ENCODE measurements at regions not wholly inside any gene's neighbourhood (a gene's known extent, or its start where the extent isn't known, plus 50 kb on each side); places are given as distances from the start of the nearest gene placed in this dataset.

DNA sequence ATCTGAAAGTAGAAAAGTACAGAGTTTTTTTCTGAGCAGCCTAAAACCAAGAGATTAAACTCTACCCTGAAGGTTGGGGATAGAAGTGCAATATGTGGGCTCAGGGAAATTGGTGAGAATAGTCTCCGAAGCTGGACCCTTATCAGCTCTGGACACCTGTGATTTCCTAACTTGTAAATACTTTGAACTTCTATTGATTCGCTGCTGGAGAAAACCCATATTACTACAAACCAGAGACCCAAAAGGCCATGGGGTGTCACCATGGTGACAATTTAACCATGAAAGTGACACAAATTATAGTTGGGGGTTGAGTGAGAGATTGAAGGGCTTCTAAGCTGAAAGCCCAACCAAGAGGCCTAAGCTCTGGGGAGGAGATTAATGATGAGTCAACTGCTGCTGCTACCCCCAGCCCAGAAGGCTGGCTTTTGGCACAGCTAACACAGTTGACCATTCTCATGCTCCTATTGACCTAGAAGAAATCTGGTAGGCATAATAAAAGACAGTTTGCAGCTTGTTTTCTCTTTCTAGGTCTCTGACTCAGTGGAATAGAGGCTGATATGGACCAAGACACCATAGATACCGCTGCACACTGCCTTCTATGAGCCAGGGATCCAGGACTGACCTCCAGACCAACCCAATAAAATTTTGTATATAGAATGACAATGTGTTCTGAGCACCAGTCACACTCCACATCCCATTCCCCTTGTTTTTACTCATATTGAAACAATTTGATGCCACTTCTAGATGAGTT lies 131.9 kb upstream of the FNDC3A start:
- ATAC-seq (ENCODE audit: low FRiP score): no peak
- intact Hi-C loops (cut with DNase I): no loop called here

DNA sequence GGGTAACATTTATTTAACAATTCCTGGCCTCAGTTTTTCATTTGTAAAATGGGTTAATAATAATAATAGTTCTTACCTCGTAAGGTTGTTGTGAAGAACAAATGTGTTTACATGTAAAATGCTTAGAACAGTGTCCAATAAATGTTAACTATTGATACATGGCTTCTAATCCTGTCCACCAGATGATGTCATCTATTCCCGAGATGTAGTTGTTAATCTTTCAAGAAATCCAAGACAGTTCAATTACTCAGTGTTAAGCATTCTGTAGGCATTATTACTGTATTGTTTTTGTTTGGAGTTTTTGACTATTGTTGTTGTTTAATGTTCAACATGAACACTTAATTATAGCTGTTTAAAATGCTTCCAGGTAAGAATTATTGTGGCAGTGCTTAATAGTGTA lies 131.0 kb upstream of the FNDC3A start:
- 94 to 96% methylated on average over 2 of the region's 2 CpGs for WGBS, 2 donors
- H3K27ac ChIP-seq (ENCODE audit: low read depth in 1 of 2, low read length in 2 of 2): no peak overlapping the region

More for the DNA sequence above, 131.9 kb upstream of the FNDC3A start:
- no peak for DNase-seq
- H3K9me3 ChIP-seq (ENCODE audit: control insufficient read depth, low read length): no peaks in the 10 kb centered on the region
- H3K4me3 ChIP-seq (ENCODE audit: low read length in 2 of 2): no peak overlapping the region
- peaks cover 2 to 6% of the 10 kb centered on the region in 2 donors for H3K4me1 ChIP-seq (ENCODE audit: control insufficient read depth in 1 of 2, insufficient read depth in 2 of 2, low read length in 2 of 2)
- no peaks in the 10 kb centered on the region for H3K27me3 ChIP-seq (ENCODE audit: control insufficient read depth in 1 of 2, insufficient read depth in 2 of 2, low read length in 1 of 2)
- H3K27ac ChIP-seq (ENCODE audit: low read depth in 1 of 2, low read length in 2 of 2): no peak overlapping the region
- 93 to 99% methylated on average over 3 of the region's 3 CpGs for WGBS, 2 donors
- no peaks in the 10 kb centered on the region for H3K36me3 ChIP-seq (ENCODE audit: control insufficient read depth in 1 of 2, insufficient read depth in 2 of 2, low read length in 1 of 2)

DNA sequence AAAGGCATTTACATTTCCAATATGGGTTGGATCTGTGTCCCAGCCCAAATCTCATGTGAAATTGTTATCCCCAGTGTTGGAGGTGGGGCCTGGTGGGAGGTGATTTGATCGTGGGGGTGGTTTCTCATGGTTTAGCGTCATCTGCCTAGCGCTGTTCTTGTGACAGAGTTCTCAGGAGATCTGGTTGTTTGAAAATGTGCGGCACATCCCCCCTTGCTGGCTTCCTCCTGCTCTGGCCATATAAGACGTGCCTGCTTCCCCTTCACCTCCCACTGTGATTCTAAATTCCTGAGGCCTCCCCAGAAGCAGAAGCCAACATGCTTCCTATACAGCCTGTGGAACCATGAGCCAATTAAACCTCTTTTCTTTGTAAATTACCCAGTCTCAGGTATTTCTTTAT lies 126.2 kb upstream of the FNDC3A start:
- H3K9me3 ChIP-seq (ENCODE audit: control insufficient read depth, low read length): no peaks in the 10 kb centered on the region
- H3K36me3 ChIP-seq (ENCODE audit: control insufficient read depth in 1 of 2, insufficient read depth in 2 of 2, low read length in 1 of 2): no peaks in the 10 kb centered on the region
- intact Hi-C loops (cut with DNase I): no loop called here
- WGBS, 2 donors: 93% methylated on average over 5 of the region's 5 CpGs
- ATAC-seq (ENCODE audit: low FRiP score) (no peak), DNase-seq (no peak)
- no peaks in the 10 kb centered on the region for H3K27me3 ChIP-seq (ENCODE audit: control insufficient read depth in 1 of 2, insufficient read depth in 2 of 2, low read length in 1 of 2)
- no peak overlapping the region for H3K27ac ChIP-seq (ENCODE audit: low read depth in 1 of 2, low read length in 2 of 2)
- peaks cover 2 to 3% of the 10 kb centered on the region in 2 donors for H3K4me1 ChIP-seq (ENCODE audit: control insufficient read depth in 1 of 2, insufficient read depth in 2 of 2, low read length in 2 of 2)
- H3K4me3 ChIP-seq (ENCODE audit: low read length in 2 of 2): no peak overlapping the region

More for the DNA sequence above, 131.0 kb upstream of the FNDC3A start:
- Histone ChIP-seq H3K27me3 (ENCODE audit: control insufficient read depth in 1 of 2, insufficient read depth in 2 of 2, low read length in 1 of 2) (no peaks in the 10 kb centered on the region), H3K9me3 (ENCODE audit: control insufficient read depth, low read length) (no peaks in the 10 kb centered on the region), H3K36me3 (ENCODE audit: control insufficient read depth in 1 of 2, insufficient read depth in 2 of 2, low read length in 1 of 2) (no peaks in the 10 kb centered on the region), H3K4me1 (ENCODE audit: control insufficient read depth in 1 of 2, insufficient read depth in 2 of 2, low read length in 2 of 2) (peaks cover 2 to 6% of the 10 kb centered on the region in 2 donors), H3K4me3 (ENCODE audit: low read length in 2 of 2) (no peak overlapping the region)
- ATAC-seq (ENCODE audit: low FRiP score) (no peak), DNase-seq (no peak)
- intact Hi-C loops (cut with DNase I): no loop called here

DNA sequence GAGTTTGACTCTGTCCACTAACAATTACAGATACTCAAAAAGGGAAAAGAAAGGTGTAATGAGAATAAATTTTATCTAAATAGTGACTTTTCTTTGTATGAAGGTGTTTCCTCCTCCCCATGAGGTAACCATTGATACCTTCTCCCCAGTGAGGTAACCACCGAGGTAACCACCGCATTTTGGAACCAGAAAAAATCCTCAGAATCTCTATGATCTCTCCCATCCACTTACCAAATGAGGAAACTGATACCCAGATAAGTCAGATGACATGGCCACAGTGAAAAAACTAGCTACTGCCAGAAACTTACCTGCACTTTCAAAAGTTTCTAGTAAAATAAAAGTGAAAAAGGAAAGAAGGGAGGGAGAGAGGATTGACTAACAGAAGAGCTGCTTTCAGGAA lies 124.0 kb upstream of the FNDC3A start:
- no peaks in the 10 kb centered on the region for H3K27me3 ChIP-seq (ENCODE audit: control insufficient read depth in 1 of 2, insufficient read depth in 2 of 2, low read length in 1 of 2)
- no peaks in the 10 kb centered on the region for H3K9me3 ChIP-seq (ENCODE audit: control insufficient read depth, low read length)
- DNase-seq: no peak
- peaks cover 2 to 3% of the 10 kb centered on the region in 2 donors for H3K4me1 ChIP-seq (ENCODE audit: control insufficient read depth in 1 of 2, insufficient read depth in 2 of 2, low read length in 2 of 2)
- intact Hi-C loops (cut with DNase I): no loop called here
- no peaks in the 10 kb centered on the region for H3K36me3 ChIP-seq (ENCODE audit: control insufficient read depth in 1 of 2, insufficient read depth in 2 of 2, low read length in 1 of 2)
- 95 to 96% methylated on average over 2 of the region's 2 CpGs for WGBS, 2 donors
- no peak overlapping the region for H3K27ac ChIP-seq (ENCODE audit: low read depth in 1 of 2, low read length in 2 of 2)
- no peak for ATAC-seq (ENCODE audit: low FRiP score)
- no peak overlapping the region for H3K4me3 ChIP-seq (ENCODE audit: low read length in 2 of 2)

DNA sequence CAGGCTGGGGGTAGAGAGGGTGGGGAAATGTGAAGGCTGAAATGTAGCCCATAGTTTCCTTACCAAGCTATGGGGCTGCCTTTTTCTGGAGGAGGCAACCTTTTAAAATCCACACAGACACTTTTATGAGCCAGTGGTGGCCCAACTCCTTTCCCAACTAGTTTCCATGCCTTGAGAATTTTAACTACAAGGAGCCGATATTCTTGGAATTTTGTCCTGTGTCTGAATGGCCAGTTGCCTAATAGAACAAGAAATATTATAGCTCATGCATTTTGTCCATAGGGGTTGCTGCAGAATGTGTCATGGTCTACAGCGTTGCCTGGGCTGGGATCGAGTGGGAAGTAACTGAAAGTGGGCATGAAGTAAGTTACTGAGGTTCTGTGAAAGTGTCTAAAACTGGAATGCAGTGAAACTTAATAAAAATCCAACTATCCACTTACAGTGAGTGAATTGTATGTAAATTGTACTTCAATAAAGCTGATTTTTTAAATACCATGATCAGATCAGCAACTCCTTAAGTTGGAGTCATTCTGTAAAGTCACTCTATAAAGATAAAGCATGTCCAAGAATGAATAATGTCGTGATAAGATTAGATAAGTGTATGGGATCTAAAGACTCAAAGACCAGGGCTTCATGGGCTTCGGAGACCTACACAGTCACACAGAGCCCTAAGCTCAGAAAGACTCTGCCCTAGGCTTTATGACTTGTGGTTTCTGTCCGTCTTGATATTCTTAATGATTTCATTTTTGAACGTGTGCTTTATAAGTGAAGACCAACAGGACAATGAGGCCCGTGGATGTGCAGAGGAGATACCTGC lies 122.6 kb upstream of the FNDC3A start:
- Histone ChIP-seq H3K27ac (ENCODE audit: low read depth in 1 of 2, low read length in 2 of 2) (peak overlapping the region in 1 of 2 donors; percentile 33), H3K9me3 (ENCODE audit: control insufficient read depth, low read length) (no peaks in the 10 kb centered on the region), H3K4me3 (ENCODE audit: low read length in 2 of 2) (peak overlapping the region; percentile 9 to 41), H3K4me1 (ENCODE audit: control insufficient read depth in 1 of 2, insufficient read depth in 2 of 2, low read length in 2 of 2) (peaks cover 2 to 3% of the 10 kb centered on the region in 2 donors), H3K27me3 (ENCODE audit: control insufficient read depth in 1 of 2, insufficient read depth in 2 of 2, low read length in 1 of 2) (no peaks in the 10 kb centered on the region), H3K36me3 (ENCODE audit: control insufficient read depth in 1 of 2, insufficient read depth in 2 of 2, low read length in 1 of 2) (no peaks in the 10 kb centered on the region)
- no peak for DNase-seq
- 11 to 17% methylated on average over 8 of the region's 8 CpGs for WGBS, 2 donors
- no peak for ATAC-seq (ENCODE audit: low FRiP score)
- intact Hi-C loops (cut with DNase I): no loop called here

DNA sequence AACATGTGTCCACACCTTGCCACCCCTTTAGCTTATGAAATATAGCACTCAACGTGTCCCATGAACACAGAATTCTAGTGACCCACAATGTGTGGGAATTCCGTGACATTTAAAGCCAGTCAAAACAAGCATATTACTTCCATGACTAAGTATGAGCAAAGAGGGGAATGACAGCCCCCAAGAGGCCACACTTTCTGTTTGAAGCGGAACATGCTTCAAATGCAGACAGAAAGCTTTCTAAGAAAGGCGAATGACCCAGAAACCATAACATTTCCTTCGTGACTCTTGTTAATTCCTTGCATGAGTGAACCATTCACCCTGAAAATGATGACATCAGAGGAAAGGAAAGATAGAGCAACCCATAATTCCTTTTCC lies 122.0 kb upstream of the FNDC3A start:
- H3K9me3 ChIP-seq (ENCODE audit: control insufficient read depth, low read length): no peaks in the 10 kb centered on the region
- peak overlapping the region in 1 of 2 donors; percentile 33 for H3K27ac ChIP-seq (ENCODE audit: low read depth in 1 of 2, low read length in 2 of 2)
- DNase-seq (no peak), ATAC-seq (ENCODE audit: low FRiP score) (no peak)
- intact Hi-C loops (cut with DNase I): no loop called here
- peaks cover 2 to 3% of the 10 kb centered on the region in 2 donors for H3K4me1 ChIP-seq (ENCODE audit: control insufficient read depth in 1 of 2, insufficient read depth in 2 of 2, low read length in 2 of 2)
- peak overlapping the region; percentile 9 to 41 for H3K4me3 ChIP-seq (ENCODE audit: low read length in 2 of 2)
- 3 to 5% methylated on average over 5 of the region's 5 CpGs for WGBS, 2 donors
- no peaks in the 10 kb centered on the region for H3K36me3 ChIP-seq (ENCODE audit: control insufficient read depth in 1 of 2, insufficient read depth in 2 of 2, low read length in 1 of 2)
- H3K27me3 ChIP-seq (ENCODE audit: control insufficient read depth in 1 of 2, insufficient read depth in 2 of 2, low read length in 1 of 2): no peaks in the 10 kb centered on the region

DNA sequence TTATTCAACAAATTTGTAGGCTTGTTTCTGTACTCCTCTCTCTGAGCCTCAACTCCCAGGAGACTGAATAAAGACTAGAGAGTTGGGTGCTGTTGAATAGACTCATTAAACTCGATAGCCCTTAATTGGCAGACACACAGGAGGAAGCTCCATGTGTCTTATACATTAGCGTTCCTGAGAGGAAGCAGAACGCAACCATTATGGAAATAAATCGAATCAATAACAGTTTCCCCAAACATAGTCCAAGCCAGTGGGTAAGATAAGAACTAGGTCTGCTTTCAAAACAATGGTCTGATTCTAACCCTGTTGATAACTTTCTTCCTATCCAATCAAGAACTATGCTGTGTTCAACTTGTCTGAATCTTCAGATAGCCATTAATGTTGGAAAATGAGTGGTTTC lies 118.1 kb upstream of the FNDC3A start:
- DNase-seq (no peak), ATAC-seq (ENCODE audit: low FRiP score) (no peak)
- intact Hi-C loops (cut with DNase I): no loop called here
- no peak overlapping the region for H3K4me3 ChIP-seq (ENCODE audit: low read length in 2 of 2)
- peaks cover 2 to 3% of the 10 kb centered on the region in 2 donors for H3K4me1 ChIP-seq (ENCODE audit: control insufficient read depth in 1 of 2, insufficient read depth in 2 of 2, low read length in 2 of 2)
- H3K27me3 ChIP-seq (ENCODE audit: control insufficient read depth in 1 of 2, insufficient read depth in 2 of 2, low read length in 1 of 2): no peaks in the 10 kb centered on the region
- no peaks in the 10 kb centered on the region for H3K9me3 ChIP-seq (ENCODE audit: control insufficient read depth, low read length)
- H3K27ac ChIP-seq (ENCODE audit: low read depth in 1 of 2, low read length in 2 of 2): no peak overlapping the region
- H3K36me3 ChIP-seq (ENCODE audit: control insufficient read depth in 1 of 2, insufficient read depth in 2 of 2, low read length in 1 of 2): no peaks in the 10 kb centered on the region
- 92 to 93% methylated on average over 4 of the region's 4 CpGs for WGBS, 2 donors

DNA sequence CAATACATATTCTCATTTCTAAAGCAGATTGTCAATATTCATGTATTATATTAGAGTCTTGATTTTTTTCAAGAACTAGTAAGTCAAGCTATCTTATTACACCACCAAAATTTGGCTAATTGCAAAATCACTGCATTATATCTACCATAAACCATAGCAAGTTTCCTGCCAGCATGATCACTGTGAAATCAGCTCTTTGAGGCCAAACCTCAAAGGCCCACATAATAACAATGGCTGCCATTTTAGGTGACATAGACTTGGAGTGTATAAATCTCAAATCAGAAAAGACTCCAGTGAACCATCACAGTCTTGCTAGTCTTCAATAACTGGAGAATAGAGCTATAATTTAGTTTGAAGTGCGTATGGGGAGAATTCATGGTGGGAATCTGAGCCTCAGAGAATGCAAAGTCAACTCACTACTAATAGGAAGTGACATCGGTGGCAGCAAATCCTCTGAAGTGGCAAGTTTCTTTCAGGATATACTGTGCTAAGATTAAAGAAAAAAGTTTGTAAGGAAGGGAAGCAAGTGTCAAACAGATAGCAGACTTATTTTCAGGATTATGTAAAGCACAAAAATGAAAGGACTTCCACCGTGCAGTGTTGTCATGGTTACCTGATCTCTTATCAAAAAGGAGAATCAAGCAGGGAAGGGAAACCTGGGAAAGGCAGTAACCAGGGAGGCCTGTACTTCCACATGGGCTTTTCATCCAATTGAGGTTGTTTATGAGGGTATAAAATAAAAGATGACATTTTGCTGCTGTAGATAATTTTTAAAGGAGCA lies 117.4 kb upstream of the FNDC3A start:
- no peaks in the 10 kb centered on the region for H3K27me3 ChIP-seq (ENCODE audit: control insufficient read depth in 1 of 2, insufficient read depth in 2 of 2, low read length in 1 of 2)
- 73 to 74% methylated on average over 3 of the region's 3 CpGs for WGBS, 2 donors
- intact Hi-C loops (cut with DNase I): no loop called here
- H3K4me1 ChIP-seq (ENCODE audit: control insufficient read depth in 1 of 2, insufficient read depth in 2 of 2, low read length in 2 of 2): peaks cover 0 to 3% of the 10 kb centered on the region in 2 donors
- ATAC-seq (ENCODE audit: low FRiP score) (no peak), DNase-seq (no peak)
- H3K36me3 ChIP-seq (ENCODE audit: control insufficient read depth in 1 of 2, insufficient read depth in 2 of 2, low read length in 1 of 2): no peaks in the 10 kb centered on the region
- no peak overlapping the region for H3K4me3 ChIP-seq (ENCODE audit: low read length in 2 of 2)
- H3K27ac ChIP-seq (ENCODE audit: low read depth in 1 of 2, low read length in 2 of 2): no peak overlapping the region
- H3K9me3 ChIP-seq (ENCODE audit: control insufficient read depth, low read length): no peaks in the 10 kb centered on the region

All from aorta (tissue), 5 donors.